ENCODE measurements at regions not wholly inside any gene's neighbourhood (a gene's known extent, or its start where the extent isn't known, plus 50 kb on each side); places are given as distances from the start of the nearest gene placed in this dataset.

- no peak for DNase-seq (ENCODE audit: low spot score)
- TF ChIP-seq ZNF219 (CRISPR knock-in tag; IDR thresholded peaks at IDR 0.05; ENCODE audit: borderline replicate concordance) (no peak), NR2C2 (CRISPR knock-in tag; IDR thresholded peaks at IDR 0.05) (no peak), CREB1 (CRISPR knock-in tag; IDR thresholded peaks at IDR 0.05) (no peak), OVOL2 (CRISPR knock-in tag; IDR thresholded peaks at IDR 0.05; ENCODE audit: borderline replicate concordance) (no peak), KAT7 (CRISPR knock-in tag; IDR thresholded peaks at IDR 0.05; ENCODE audit: borderline replicate concordance) (no peak), E2F5 (CRISPR knock-in tag; IDR thresholded peaks at IDR 0.05) (no peak), ZNF396 (CRISPR knock-in tag; IDR thresholded peaks at IDR 0.05; ENCODE audit: borderline replicate concordance) (no peak), ZNF512 (CRISPR knock-in tag; IDR thresholded peaks at IDR 0.05; ENCODE audit: borderline replicate concordance) (no peak), ZNF263 (CRISPR knock-in tag; IDR thresholded peaks at IDR 0.05; ENCODE audit: low read depth) (no peak), JUN (CRISPR knock-in tag; IDR thresholded peaks at IDR 0.05) (no peak), USF2 (CRISPR knock-in tag; IDR thresholded peaks at IDR 0.05) (no peak), STAT6 (CRISPR knock-in tag; conservative IDR thresholded peaks at IDR 0.05; ENCODE audit: low read depth) (no peak)
- no peak overlapping the region for H3K27ac Mint-ChIP-seq
- CTCF ChIA-PET: no interaction called here
- POLR2A ChIA-PET: no interaction called here
- peaks cover 33% of the 10 kb centered on the region for H3K27me3 Mint-ChIP-seq (ENCODE audit: low read depth)
- H3K9me3 Mint-ChIP-seq: peaks cover 17% of the 10 kb centered on the region
- no peak overlapping the region; the same call in 1 of the 2 replicates for H3K4me3 Mint-ChIP-seq
- ATAC-seq: peak; percentile 69
- peaks cover 16% of the 10 kb centered on the region for H3K4me1 Mint-ChIP-seq
- peaks cover 7% of the 10 kb centered on the region for H3K36me3 Mint-ChIP-seq
Observed at GRCh38 chr15:69885173-69885955, 212.4 kb downstream of the TLE3 start.

- peaks cover 23% of the 10 kb centered on the region for H3K9me3 Mint-ChIP-seq
- POLR2A ChIA-PET: no interaction called here
- CTCF ChIA-PET: no interaction called here
- peaks cover 18% of the 10 kb centered on the region for H3K4me1 Mint-ChIP-seq
- TF ChIP-seq ZBTB43 (CRISPR knock-in tag; IDR thresholded peaks at IDR 0.05): no peak
- no peak for TF ChIP-seq CDX4 (CRISPR knock-in tag; IDR thresholded peaks at IDR 0.05; ENCODE audit: borderline replicate concordance)
- peaks cover 40% of the 10 kb centered on the region for H3K27me3 Mint-ChIP-seq (ENCODE audit: low read depth)
- no peak for DNase-seq (ENCODE audit: low spot score)
- H3K4me3 Mint-ChIP-seq: no peak overlapping the region
- H3K27ac Mint-ChIP-seq: no peak overlapping the region
- no peak for ATAC-seq
- H3K36me3 Mint-ChIP-seq: peaks cover 7% of the 10 kb centered on the region
Observed at GRCh38 chr15:69887009-69887408, 210.7 kb downstream of the TLE3 start.

All from WTC11 (cell line).